GM10248 (cell line): ENCODE measurements at regions not wholly inside any gene's neighbourhood (a gene's known extent, or its start where the extent isn't known, plus 50 kb on each side); places are given as distances from the start of the nearest gene placed in this dataset.

Experiments
- CTCF ChIA-PET: fragments of 300-600 bp; sonication (Branson Sonifier 250); formaldehyde crosslinking; extraction: SDS; loops from one replicate; lab custom pipeline; 2021; ENCODE audit warnings: antibody characterized with exemption; lab: Yijun Ruan, JAX
- POLR2A ChIA-PET: fragments of 350-650 bp; sonication (Branson Sonifier 250); formaldehyde crosslinking; extraction: SDS; loops from one replicate; lab custom pipeline; 2020; ENCODE audit warnings: antibody characterized with exemption; lab: Yijun Ruan, JAX
- DNase-seq: peaks from one replicate; pipeline ENCODE4 v3.0.0; 2012; ENCODE audit errors: extremely low spot score
- CTCF ChIP-seq: IDR thresholded peaks from 2 replicates; pipeline ENCODE4 v1.5.1; 2012; ENCODE audit warnings: mild to moderate bottlenecking, low read depth; ENCODE audit errors: extremely low read depth, missing control alignments, control extremely low read depth

GRCh38 chr12:32032205-32032810, 73.1 kb downstream of the RESF1 start:
- ChIA-PET CTCF (interaction anchor here (1.2 to 1.7 kb wide), 4 partner anchors 12 to 280 kb away, joined by 3 to 5 read pairs (median 3); no protein-coding TSS in a partner anchor), POLR2A (no interaction called here)
- DNase-seq: no peak
- no peak for TF ChIP-seq CTCF

GRCh38 chr12:32033406-32033805, 73.2 kb upstream of the BICD1 start:
- DNase-seq: no peak
- no peak for TF ChIP-seq CTCF
- ChIA-PET POLR2A (no interaction called here), CTCF (interaction anchor here (0.8 to 1.7 kb wide), 5 partner anchors 27 to 331 kb away, joined by 3 read pairs; no protein-coding TSS in a partner anchor)

GRCh38 chr12:32034045-32034444, 72.6 kb upstream of the BICD1 start:
- ChIA-PET POLR2A (no interaction called here), CTCF (interaction anchor here (1.3 to 1.6 kb wide), 2 partner anchors 26 to 278 kb away, joined by 3 read pairs; no protein-coding TSS in a partner anchor)
- no peak for TF ChIP-seq CTCF
- DNase-seq: no peak

GRCh38 chr12:32036477-32037263, 70.0 kb upstream of the BICD1 start:
- DNase-seq: no peak
- ChIA-PET CTCF (interaction anchor here (0.9 to 2.1 kb wide), 8 partner anchors 14 to 383 kb away, joined by 3 to 7 read pairs (median 3); no protein-coding TSS in a partner anchor), POLR2A (no interaction called here)
- no peak for TF ChIP-seq CTCF

GRCh38 chr12:32039347-32039746, 67.3 kb upstream of the BICD1 start:
- CTCF ChIA-PET: interaction anchor here (1.3 to 2.3 kb wide), 2 partner anchors 19 to 22 kb away, joined by 4 to 13 read pairs; no protein-coding TSS in a partner anchor
- no peak for TF ChIP-seq CTCF
- no peak for DNase-seq
- POLR2A ChIA-PET: no interaction called here

- no peak for DNase-seq
- POLR2A ChIA-PET: no interaction called here
- CTCF ChIA-PET: interaction anchor here (1.3 to 2.3 kb wide), 2 partner anchors 18 to 21 kb away, joined by 4 to 13 read pairs; no protein-coding TSS in a partner anchor
- no peak for TF ChIP-seq CTCF
These were observed 66.6 kb upstream of the BICD1 start for GRCh38 chr12:32039917-32040575.
